CD4-positive, alpha-beta memory T cell (primary cell): ENCODE measurements at regions not wholly inside any gene's neighbourhood (a gene's known extent, or its start where the extent isn't known, plus 50 kb on each side); places are given as distances from the start of the nearest gene placed in this dataset. TPM values are rescaled to one million over a fixed set of nuclear protein-coding genes. Genes with fewer than 3 reads are reported as not detected.
"Not testable (repeated sequence)": the region's sequence is repeated elsewhere in the genome, so short reads cannot be mapped to it uniquely, and the experiment has no call there.

ENCODE experiments used
- CTCF ChIA-PET: fragments of 350-600 bp; sonication (Branson Sonifier 250); formaldehyde crosslinking; loops from one replicate; lab custom pipeline; 2021; ENCODE audit warnings: inconsistent platforms; ENCODE audit not compliant: partially characterized antibody; lab: Charles Lee
- POLR2A ChIA-PET: fragments of 350-600 bp; sonication (Branson Sonifier 250); formaldehyde crosslinking; loops from one replicate; lab custom pipeline; 2021; ENCODE audit not compliant: partially characterized antibody; lab: Charles Lee
- DNase-seq, 5 donors: peaks; one replicate each; pipeline versions ENCODE4 v3.0.0 to v3.0.0-alpha.2; 2020 to 2022; ENCODE audit warnings: mixed read lengths in 1 of 5
- H3K27ac ChIP-seq: one replicate; pipeline ENCODE4 v1.7.0; 2013; ENCODE audit warnings: low read depth, low read length
- H3K27me3 ChIP-seq: 2 replicates; pipeline ENCODE4 v1.7.0; 2013; ENCODE audit warnings: mild to moderate bottlenecking, low read length, moderate library complexity; ENCODE audit not compliant: insufficient read depth
- H3K36me3 ChIP-seq: 2 replicates; pipeline ENCODE4 v1.7.0; 2013; ENCODE audit warnings: mild to moderate bottlenecking, low read length, moderate library complexity; ENCODE audit not compliant: insufficient read depth
- H3K4me1 ChIP-seq: 2 replicates; pipeline ENCODE4 v1.7.0; 2013; ENCODE audit warnings: mild to moderate bottlenecking, low read length, moderate library complexity; ENCODE audit not compliant: insufficient read depth
- H3K4me3 ChIP-seq, 2 donors: one replicate each; pipeline ENCODE4 v1.7.0; 2013; ENCODE audit warnings: low read length in 2 of 2, mild to moderate bottlenecking in 1 of 2
- H3K9me3 ChIP-seq, 2 donors: one replicate each; pipeline ENCODE4 v1.7.0; 2013; ENCODE audit warnings: low read length in 2 of 2, control low read depth in 1 of 2; ENCODE audit not compliant: control insufficient read depth in 1 of 2
- H3K27ac Mint-ChIP-seq, 7 donors: one replicate each; pipeline ENCODE4 v1.8.0; 2020 to 2021; ENCODE audit warnings: mixed read lengths in 7 of 7, mild to moderate bottlenecking in 6 of 7, inconsistent platforms in 3 of 7, moderate library complexity in 3 of 7
- H3K27me3 Mint-ChIP-seq, 2 donors: one replicate each; pipeline ENCODE4 v1.8.0; 2020 to 2021; ENCODE audit warnings: mixed read lengths in 2 of 2
- H3K36me3 Mint-ChIP-seq, 2 donors: one replicate each; pipeline ENCODE4 v1.8.0; 2020 to 2021; ENCODE audit warnings: mixed read lengths in 2 of 2, inconsistent platforms in 1 of 2, mild to moderate bottlenecking in 1 of 2
- H3K4me1 Mint-ChIP-seq, 4 donors: one replicate each; pipeline ENCODE4 v1.8.0; 2020 to 2021; ENCODE audit warnings: mixed read lengths in 4 of 4, mild to moderate bottlenecking in 1 of 4
- H3K4me3 Mint-ChIP-seq, 8 donors: one replicate each; pipeline ENCODE4 v1.8.0; 2020 to 2021; ENCODE audit warnings: mixed read lengths in 8 of 8, mild to moderate bottlenecking in 7 of 8, moderate library complexity in 6 of 8, inconsistent platforms in 3 of 8
- H3K9me3 Mint-ChIP-seq, 8 donors: one replicate each; pipeline ENCODE4 v1.8.0; 2020 to 2021; ENCODE audit warnings: mixed read lengths in 8 of 8, mild to moderate bottlenecking in 5 of 8, inconsistent platforms in 3 of 8, moderate library complexity in 1 of 8
- intact Hi-C: fragments of 100-400 bp; cut with micrococcal nuclease; formaldehyde crosslinking; loops from one replicate; pipeline ENCODE4 v1.15.1; 2023
- microRNA-seq: library from miRNA; unstranded; fragments of <30 nt; microRNA quantifications from one replicate; pipeline ENCODE4 v1.2.0, GENCODE V29; 2021; ENCODE audit warnings: borderline replicate concordance, borderline number of aligned reads, borderline microRNAs expressed, mixed read lengths

- CTCF ChIA-PET, result no interaction called here
- no peak for DNase-seq
- no peaks in the 10 kb centered on the region for H3K4me1 Mint-ChIP-seq
Observed at GRCh38 chr6:106727480-106728149, 98.2 kb downstream of the QRSL1 start.

DNA sequence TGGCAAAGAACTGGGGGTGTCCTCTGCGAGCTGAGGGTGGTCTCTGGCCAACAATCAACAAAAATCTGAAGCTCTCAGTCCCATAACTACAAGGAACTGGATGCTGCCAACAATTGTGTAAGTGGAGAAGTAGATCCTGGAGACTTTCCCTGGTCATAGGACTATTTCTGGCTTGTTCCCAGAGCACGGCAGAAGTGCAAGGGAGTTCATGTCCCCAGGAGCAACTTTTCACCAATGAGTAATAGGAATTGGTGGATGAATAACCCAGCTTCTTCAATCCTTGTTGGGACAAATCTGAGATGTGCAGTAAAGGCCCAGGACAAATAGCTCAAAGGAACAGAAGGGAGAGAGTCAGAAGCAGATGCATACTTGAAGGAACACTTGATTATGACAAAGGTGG, 95.5 kb downstream of the QRSL1 start:
- Histone ChIP-seq H3K27me3 (no peaks in the 10 kb centered on the region), H3K36me3 (no peaks in the 10 kb centered on the region), H3K4me3 (no peak overlapping the region), H3K9me3 (no peaks in the 10 kb centered on the region), H3K4me1 (no peaks in the 10 kb centered on the region), H3K27ac (no peak overlapping the region)
- ChIA-PET CTCF (no interaction called here), POLR2A (no interaction called here)
- no peaks in the 10 kb centered on the region for H3K9me3 Mint-ChIP-seq
- H3K4me1 Mint-ChIP-seq, result no peaks in the 10 kb centered on the region
- no peak overlapping the region for H3K27ac Mint-ChIP-seq
- DNase-seq, result no peak
- no peak overlapping the region for H3K4me3 Mint-ChIP-seq
- peaks cover 4 to 5% of the 10 kb centered on the region in 2 donors for H3K27me3 Mint-ChIP-seq
- H3K36me3 Mint-ChIP-seq, result no peaks in the 10 kb centered on the region
- intact Hi-C loops, result no loop called here

More at GRCh38 chr6:106727480-106728149, 98.2 kb downstream of the QRSL1 start:
- Mint-ChIP-seq H3K27ac (no peak overlapping the region), H3K4me3 (no peak overlapping the region), H3K9me3 (no peaks in the 10 kb centered on the region), H3K36me3 (no peaks in the 10 kb centered on the region), H3K27me3 (peaks cover 0 to 5% of the 10 kb centered on the region in 2 donors)
- no peaks in the 10 kb centered on the region for H3K36me3 ChIP-seq
- intact Hi-C loops, result no loop called here
- H3K4me1 ChIP-seq, result no peaks in the 10 kb centered on the region
- no peak overlapping the region for H3K27ac ChIP-seq
- no peaks in the 10 kb centered on the region for H3K9me3 ChIP-seq
- no peak overlapping the region for H3K4me3 ChIP-seq
- POLR2A ChIA-PET, result no interaction called here
- H3K27me3 ChIP-seq, result no peaks in the 10 kb centered on the region

- H3K27ac ChIP-seq, result no peak overlapping the region
- Mint-ChIP-seq H3K36me3 (no peaks in the 10 kb centered on the region), H3K27me3 (peaks cover 3 to 5% of the 10 kb centered on the region in 2 donors), H3K27ac (no peak overlapping the region), H3K9me3 (no peaks in the 10 kb centered on the region), H3K4me3 (no peak overlapping the region), H3K4me1 (no peaks in the 10 kb centered on the region)
- no peaks in the 10 kb centered on the region for H3K9me3 ChIP-seq
- ChIA-PET POLR2A (no interaction called here), CTCF (no interaction called here)
- intact Hi-C loops, result no loop called here
- no peaks in the 10 kb centered on the region for H3K27me3 ChIP-seq
- DNase-seq, result no peak
- no peaks in the 10 kb centered on the region for H3K4me1 ChIP-seq
- H3K36me3 ChIP-seq, result no peaks in the 10 kb centered on the region
- no peak overlapping the region for H3K4me3 ChIP-seq
Observed at GRCh38 chr6:106724337-106724736, 95.0 kb downstream of the QRSL1 start.

DNA sequence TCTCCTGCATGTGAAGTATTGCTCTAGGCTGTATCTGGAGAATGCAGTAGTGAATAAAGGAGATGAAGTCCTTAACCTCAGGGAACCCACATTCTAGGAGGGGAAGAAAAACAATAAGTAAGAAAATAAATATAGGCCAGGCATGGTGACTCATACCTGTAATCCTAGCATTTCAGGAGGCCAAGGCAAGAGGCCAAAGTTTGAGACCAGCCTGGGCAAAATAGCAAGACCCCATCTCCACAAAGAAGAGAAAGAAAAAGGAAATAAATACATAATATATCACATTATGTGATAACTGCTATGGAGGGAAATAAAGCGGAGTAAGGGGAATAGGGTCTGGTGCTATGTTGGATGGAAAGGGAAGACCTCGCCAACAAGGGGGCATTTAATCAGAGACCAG, 94.0 kb downstream of the QRSL1 start:
- H3K4me3 Mint-ChIP-seq, POLR2A ChIA-PET, CTCF ChIA-PET, H3K4me3 ChIP-seq, H3K27me3 ChIP-seq, H3K36me3 ChIP-seq, H3K27ac ChIP-seq, H3K9me3 Mint-ChIP-seq, intact Hi-C loops, H3K27me3 Mint-ChIP-seq, H3K4me1 ChIP-seq, DNase-seq, H3K4me1 Mint-ChIP-seq, H3K36me3 Mint-ChIP-seq, H3K27ac Mint-ChIP-seq, H3K9me3 ChIP-seq: not testable (repeated sequence)

- H3K9me3 Mint-ChIP-seq, POLR2A ChIA-PET, H3K4me1 ChIP-seq, H3K9me3 ChIP-seq, H3K4me3 ChIP-seq, H3K27ac ChIP-seq, intact Hi-C loops, DNase-seq, H3K27ac Mint-ChIP-seq, CTCF ChIA-PET, H3K4me3 Mint-ChIP-seq, H3K4me1 Mint-ChIP-seq, H3K27me3 ChIP-seq, H3K36me3 Mint-ChIP-seq, H3K36me3 ChIP-seq: not testable (repeated sequence)
- H3K27me3 Mint-ChIP-seq, result peaks cover 7 to 10% of the 10 kb centered on the region in 2 donors
Observed at GRCh38 chr6:106721189-106721588, 91.8 kb downstream of the QRSL1 start.

Small RNA genes in the stretch of these regions (microRNA-seq; reads per million reads assigned to microRNA genes)
- not detected for gene MIR587
